Activated CD4-positive, alpha-beta T cell treated with anti-CD3 and anti-CD28 coated beads, Interleukin-2, amount 50 U/mL, for 24 hours (primary cell): ENCODE measurements at regions not wholly inside any gene's neighbourhood (a gene's known extent, or its start where the extent isn't known, plus 50 kb on each side); places are given as distances from the start of the nearest gene placed in this dataset.
"Not testable (repeated sequence)": the region's sequence is repeated elsewhere in the genome, so short reads cannot be mapped to it uniquely, and the experiment has no call there.

Source experiments
- DNase-seq, 2 donors: peaks; one replicate each; pipeline ENCODE4 v3.0.0-alpha.2; 2020; ENCODE audit warnings: low read depth in 1 of 2, low spot score in 1 of 2

DNA sequence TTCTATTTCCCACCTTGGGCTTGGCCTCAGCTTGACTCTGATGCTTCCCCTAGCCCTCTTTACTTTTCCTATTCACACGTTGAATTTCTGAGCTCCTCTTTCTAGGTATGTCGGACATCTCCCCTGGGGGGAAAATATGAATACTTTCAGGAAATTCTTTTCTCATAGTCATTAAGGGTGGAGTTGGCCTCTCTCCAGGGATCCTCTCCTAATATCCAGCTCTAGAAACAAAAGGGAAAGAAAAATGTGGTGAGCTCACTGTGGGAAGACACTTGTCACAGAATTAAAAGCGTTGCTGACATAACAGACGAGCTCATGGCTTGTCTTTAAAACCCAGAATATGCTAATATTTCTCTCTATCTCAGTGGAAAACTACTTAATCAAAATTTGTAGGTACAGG lies 132.7 kb upstream of the MEX3C start:
- DNase-seq: no peak

DNA sequence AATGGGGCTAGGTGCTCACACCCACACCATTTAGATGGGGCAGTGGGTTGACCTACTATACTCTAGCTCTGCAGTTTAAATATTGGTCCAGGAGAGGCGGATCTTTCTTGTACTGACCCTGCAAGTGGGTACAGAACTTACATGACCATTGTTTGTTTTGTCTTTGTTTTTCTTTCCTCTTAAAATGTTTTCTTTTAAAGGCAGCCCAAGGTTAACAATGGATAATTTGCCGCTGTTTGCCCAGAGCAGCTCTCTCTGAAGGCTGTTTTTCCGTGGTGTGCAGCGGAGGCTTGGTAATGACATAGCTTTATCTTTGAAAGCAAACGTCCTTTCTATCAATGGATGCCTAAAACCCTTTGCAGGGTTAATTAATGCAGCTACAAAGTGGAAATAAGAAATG lies 133.3 kb upstream of the MEX3C start:
- DNase-seq: no peak

DNA sequence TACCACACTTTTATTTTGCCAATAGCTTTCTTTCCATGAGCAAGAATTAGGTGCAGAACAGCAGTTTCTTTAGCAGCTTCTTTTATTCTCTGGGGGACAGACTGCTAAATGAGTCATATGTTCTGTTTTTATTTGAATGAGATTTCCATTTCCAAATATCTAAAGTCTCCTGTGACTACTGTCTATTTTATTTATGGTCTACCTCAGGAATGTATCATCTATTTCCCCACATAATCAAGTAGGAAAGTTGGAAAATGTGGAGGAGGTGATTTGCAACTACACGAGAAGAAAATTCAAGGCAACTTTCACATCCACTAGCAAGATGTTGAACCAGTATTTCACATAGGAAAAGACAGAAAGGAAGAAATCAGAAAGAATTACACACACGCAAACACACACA lies 139.9 kb upstream of the MEX3C start:
- DNase-seq: no peak

DNA sequence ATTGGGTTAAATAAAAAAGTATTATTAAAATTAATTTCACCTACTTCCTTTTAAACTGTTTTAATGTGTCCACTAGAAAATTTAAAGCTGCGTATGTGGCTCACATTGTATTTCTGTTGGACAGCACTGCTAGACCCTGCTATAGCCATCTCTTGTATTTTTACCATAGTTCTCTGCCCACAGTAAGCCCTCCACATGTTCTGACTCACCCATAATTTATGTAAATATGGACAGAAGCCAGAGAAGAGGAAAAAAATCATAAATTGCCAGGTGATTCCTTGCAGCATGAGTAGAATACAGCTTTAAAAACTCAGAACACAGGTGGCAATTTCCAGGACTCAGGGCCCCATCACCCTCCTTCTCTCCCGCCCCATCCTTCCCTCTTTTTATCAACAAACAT lies 142.4 kb upstream of the MEX3C start:
- DNase-seq: no peak

DNA sequence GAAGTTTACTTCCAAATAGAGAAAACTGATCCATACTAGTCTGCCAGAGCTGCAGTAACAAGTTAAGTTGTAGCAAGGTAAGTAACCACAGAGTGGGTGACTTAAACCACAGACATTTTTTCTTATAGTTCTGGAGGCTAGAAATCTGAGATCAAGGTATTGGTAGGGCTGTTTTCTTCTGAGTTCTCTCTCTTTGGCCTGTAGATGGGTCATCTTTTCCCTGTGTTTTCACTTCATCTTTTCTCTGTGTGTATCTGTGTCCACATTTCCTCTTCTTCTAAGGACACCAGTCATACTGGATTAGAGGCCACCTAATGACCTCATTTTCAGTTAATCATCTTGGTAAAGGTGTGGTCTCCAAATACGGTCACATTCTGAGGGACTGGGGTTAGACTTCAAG lies 142.9 kb upstream of the MEX3C start:
- no peak for DNase-seq

DNA sequence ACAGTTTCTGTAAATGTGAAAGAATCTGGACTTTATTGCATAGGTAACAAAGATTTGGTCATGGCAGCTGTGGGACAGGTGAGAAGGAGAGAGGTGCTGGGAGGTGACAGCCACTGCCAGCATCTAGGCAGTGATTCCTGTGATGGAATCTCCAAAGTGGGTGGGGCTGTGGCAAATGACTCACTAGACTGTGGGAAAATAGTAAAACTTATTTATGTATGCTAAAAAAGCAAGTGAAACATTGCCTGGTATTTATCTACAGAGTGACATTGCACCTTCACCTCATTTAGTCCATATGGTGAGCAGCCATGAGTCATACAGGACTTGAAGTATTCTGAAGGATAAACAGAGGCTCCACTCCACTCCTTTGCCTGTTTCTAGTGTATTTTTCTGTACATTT lies 145.3 kb upstream of the MEX3C start:
- peak in 1 of 2 donors; percentile 9 for DNase-seq

DNA sequence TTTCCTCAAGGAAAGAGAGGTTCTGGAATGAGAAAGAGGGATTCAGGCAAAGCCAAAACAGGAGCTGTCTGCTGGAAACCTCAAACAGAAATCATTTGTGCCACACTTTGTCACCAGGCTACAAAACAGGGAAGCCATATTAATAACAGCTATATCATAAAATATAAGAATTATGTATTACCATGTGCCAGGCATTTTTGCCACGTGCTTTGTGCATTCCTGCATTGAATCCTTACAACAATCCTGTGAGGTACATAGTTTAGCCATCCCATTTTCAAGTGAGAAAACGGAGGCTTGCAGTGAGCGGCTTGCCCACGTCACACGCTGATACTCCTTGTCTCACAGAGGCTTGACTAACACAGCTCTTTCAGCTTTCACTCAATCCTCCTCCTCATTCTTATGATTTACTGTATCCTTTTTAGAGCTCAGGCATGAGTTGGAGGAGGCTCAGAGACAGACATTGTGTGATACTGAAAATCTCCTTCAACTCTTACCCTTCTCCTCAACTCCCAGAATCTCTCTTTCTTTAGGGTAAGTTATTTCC lies 148.4 kb upstream of the MEX3C start:
- DNase-seq: no peak

DNA sequence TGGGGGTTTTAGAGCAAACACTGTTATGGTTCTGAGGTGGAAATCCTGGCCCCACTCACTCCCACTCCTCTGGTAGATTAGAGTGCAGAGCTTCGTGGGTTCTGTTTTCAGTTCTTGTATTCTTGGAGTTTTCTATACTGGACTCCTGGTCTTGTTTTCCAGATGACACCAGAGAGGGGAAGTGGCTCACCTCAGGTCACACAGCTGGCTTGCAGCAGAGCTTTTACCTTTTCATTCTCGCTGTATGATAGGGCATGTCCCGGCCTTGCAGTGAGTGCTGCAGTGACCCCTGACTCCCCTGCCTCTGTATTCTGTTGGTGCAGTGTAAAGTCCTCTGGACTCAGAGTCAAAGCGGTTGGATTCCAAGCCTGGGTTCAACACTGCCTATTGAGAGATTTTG lies 148.9 kb upstream of the MEX3C start:
- DNase-seq: no peak

DNA sequence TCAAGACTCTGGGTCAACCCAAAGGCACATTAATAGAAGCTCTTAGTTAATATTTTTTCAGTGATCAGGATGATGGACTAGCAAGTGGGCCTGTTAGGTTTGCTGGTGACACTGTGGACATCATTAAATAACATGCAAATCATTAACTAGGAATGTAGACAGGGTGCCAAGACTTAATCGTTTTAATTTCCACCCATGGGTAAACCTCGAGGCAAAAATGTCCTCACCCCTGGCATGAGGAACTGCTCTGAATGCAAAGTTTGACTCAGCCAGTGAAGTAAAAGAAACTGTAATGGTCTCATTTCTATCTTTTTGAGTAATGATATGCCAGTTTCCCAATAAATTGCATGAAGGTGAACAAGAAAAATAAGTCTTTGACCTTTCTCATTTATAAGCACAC lies 152.6 kb upstream of the MEX3C start:
- no peak for DNase-seq

DNA sequence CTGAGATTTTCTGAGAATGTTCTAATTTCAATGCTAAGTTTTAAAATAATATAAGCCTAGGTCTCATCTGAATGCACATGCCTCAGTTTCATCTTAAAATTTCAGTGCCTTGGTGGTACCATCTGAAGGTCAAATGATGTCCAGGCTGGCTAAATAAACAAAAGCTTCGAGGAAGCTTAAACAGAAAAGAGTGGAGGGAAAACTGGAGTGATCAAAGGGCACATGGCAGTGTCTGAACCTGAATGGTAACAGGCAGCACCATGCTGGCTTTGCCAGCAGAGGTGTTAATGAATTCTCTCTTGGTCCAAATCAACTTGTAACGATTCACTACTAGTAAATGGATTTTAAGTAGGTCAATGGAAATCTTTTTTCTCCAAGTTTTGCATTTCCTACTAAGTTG lies 158.4 kb upstream of the MEX3C start:
- DNase-seq: no peak

DNA sequence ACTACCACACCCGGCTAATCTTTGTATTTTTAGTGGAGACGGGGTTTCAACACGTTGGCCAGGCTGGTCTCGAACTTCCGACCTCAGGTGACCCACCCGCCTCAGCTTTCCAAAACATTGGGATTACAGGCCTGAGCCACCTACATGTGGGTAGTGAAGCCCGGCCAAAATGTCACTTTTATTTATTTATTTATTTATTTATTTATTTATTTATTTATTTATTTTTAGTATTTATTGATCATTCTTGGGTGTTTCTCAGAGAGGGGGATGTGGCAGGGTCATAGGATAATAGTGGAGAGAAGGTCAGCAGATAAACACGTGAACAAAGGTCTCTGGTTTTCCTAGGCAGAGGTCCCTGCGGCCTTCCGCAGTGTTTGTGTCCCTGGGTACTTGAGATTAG lies 162.8 kb upstream of the MEX3C start:
- DNase-seq: not testable (repeated sequence)

DNA sequence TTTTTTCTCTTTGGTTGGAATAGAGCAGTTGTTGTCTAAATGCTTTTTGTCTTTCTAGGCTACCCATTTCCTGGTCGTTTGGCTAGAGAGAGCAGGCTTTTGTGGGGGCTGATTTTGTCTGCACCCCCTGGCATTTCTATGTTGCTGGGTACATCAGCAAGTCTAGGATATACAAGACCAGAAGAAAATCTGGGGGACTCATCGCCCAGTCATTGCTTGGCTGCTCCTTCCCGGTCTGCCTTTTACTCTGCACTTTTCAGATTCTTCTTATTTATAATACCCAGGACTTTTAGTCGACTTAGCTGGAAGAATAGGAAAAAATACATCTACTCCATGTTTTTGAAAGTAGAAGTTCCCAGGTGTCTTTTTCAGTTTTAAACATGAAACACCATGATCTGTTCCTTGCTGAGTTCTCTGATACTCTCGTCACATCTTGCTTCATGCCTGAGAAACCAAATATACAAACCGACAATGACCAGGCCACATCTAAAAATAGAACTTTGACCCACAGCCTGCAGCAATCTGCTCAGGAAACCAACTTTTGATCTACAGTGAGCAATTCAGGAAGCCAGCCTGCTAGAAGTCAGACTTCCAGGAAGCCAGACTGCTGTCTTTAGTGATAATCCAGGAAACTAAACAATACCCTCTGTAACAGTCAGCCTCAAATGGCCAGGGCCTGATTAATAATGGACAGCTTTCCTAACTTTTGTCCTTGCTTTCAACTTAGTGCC lies 163.8 kb upstream of the MEX3C start:
- no peak for DNase-seq

DNA sequence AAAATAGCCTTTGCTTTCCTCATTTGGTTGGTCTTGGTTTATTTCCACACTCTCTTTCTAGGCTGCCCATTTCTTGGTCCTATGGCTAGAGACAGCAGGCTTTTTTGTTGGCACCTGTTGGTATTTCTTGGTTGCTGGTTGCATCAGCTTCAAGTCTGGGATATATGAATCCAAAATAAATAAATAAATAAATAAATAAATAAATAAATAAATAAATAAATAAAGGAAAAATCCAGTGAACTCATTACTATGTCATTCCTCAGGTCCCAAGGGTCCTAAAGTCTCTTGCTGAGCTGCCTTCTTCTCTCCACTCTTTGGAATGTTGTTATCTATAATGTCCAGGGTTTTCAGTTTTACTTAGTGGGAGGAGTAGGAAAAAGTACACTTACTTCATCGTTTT lies 165.9 kb upstream of the MEX3C start:
- DNase-seq: no peak

DNA sequence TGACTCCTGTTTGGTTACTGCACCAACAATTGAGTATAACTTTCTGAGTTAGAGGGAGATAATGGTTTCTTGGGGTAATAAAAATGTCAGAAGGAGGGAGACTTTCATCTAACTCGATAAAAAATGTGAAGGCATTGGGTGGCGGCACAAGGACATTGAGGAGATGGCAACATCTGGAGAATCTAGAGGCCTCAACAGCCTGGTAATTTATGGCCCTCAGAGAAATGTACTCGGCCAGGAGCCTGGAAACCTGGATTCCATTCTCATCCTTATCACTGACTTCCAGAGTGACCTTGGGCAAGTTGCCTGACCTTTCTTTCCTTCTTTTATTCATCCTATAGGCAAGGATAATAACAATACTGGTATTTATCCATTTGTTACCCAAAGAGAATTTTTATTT lies 173.5 kb upstream of the MEX3C start:
- DNase-seq: no peak

DNA sequence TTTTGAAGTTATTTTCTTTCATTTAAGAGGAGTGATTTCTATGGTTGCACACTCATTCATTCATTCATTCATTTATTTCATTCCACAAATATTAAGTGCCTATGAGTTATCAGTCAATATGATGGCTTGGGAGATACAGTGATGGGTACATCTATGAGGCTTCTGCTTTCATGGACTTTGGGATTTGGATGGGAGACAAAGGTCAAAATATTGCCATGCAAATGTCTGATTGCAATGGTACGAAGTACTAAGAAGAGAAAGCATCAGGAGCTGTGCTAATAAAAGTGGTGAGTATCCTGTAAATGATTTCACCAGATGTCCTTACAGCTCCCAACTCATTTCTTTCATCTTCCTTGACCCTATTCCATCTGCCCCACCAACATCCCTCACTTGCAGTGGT lies 174.4 kb upstream of the MEX3C start:
- no peak for DNase-seq

DNA sequence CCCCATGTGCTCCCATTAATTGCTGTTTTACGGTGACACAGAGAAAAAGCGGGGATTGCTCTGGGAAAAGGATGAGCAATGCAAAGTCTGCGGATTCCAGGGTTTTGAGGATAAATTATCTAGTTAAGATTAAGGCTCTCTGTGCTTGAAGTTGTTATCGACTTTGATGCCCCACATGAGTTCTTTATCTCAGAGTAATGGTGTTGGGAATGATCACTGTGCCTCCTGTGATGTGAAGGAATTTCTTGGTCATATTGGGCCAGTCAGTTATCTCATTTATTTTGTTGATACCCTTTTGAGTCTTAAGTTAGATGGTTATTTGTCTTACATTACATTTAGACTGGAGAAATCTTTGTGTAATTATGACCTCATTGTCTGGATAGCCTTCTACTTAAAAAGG lies 184.6 kb upstream of the MEX3C start:
- DNase-seq: no peak

DNA sequence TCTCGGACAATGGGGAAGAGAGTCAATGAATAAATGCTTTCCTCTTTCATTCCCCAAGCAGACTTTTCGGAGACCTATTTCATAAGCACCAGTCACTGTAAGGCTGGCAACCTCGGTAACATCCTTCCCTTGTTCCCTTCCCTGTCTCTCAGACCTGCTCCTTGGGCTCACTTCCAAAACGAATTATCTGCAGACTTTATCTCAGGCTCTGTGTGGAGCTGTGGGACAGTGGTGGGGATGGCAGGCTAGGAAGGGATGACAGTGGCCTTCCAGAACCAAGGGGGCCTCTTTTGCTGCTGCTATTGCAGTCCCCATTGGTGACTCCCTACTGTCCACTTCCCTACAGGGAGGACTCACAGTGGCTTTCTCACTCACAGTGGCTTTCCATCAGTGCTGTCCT lies 185.6 kb upstream of the MEX3C start:
- no peak for DNase-seq

DNA sequence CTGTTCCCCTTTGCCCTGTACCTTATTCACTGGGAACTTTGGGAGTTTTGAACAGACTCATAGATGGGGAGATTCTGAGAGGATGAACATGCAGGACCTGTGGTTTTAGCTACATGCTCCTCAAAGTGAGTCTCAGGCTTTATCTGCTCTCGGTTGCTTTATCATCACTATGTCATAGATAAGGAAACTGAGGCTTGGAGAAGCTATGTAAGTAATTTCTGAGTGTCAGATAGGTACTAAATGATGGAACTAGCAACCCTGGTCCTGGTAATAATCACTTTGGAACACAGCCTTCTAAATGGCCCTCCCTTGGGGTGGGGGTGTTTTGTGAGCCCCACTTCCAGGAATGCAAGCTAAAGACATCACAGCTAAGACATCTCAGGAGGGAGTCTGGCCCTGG lies 186.2 kb upstream of the MEX3C start:
- no peak for DNase-seq

DNA sequence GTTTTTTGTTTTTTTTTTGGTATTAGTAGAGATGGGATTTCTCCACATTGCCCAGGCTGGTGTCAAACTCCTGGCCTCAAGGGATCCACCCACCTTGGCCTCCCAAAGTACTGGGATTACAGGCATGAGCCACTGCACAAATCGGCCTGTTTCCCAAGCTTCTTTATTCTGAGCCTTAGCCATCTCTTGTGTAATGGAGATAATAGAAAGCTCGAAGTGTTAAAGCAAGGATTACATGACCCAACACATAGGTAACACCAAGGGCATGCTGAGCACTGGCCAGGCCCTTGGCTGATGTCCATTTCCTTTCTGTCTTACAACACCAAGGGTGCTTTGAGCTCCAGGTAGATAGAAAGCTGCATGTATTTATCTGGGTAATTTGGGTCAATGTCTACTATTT lies 187.8 kb upstream of the MEX3C start:
- DNase-seq: no peak

DNA sequence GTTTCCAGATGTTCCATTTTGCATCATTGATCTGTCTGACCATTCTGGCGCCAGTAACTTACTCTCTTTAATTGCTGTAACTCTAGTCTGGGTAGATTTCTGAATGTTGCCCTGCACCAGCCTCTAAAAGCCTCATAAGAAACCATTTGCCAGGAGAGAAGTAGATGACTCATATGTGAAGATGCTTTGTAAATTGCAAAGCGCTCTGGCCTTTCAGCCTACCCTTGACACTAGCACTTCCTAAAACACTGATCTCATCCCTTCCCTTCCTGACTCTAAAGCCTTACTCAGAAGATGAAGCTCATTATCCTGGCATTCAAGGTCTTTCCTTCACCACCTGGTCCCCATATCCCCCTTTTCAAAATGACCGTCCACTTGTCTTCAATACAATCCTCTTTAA lies 193.2 kb upstream of the MEX3C start:
- no peak for DNase-seq

DNA sequence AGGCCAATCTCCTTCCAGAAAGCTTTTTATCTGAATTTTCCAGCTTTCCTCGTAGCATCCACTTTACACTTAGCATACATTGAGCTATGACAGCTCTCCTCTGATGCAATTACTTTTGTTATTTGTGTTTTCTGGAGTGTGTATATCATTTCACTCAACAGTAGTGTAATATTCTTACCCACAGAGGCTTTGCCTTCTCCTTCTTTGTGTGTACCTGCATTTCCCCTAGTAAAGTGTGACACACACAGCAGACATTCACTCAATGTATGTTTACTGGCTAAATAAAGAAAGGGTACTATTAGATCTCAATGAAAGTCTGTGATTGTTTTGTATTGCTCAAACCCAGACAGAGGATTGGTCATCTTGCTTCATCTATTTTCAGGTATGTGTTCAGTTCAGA lies 193.7 kb upstream of the MEX3C start:
- no peak for DNase-seq

DNA sequence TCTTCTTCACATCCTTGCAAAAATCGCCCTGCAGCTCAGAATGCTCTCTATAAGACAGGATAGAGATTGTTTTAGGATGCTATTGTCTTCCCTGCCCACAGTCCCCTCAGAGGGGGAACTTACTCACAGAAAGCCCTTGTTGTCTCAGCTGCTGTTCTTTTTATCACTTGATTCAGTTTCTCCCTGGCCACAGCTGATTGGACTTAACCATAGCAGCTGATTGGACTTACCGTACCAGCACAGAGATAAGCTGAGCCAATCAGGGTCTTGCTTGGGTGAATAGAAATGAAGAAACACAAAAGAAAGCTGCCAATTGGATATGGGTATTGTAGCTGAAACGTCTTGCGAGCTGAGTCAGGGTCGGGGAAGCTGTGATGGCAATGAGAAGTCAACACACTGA lies 194.2 kb upstream of the MEX3C start:
- DNase-seq: no peak

DNA sequence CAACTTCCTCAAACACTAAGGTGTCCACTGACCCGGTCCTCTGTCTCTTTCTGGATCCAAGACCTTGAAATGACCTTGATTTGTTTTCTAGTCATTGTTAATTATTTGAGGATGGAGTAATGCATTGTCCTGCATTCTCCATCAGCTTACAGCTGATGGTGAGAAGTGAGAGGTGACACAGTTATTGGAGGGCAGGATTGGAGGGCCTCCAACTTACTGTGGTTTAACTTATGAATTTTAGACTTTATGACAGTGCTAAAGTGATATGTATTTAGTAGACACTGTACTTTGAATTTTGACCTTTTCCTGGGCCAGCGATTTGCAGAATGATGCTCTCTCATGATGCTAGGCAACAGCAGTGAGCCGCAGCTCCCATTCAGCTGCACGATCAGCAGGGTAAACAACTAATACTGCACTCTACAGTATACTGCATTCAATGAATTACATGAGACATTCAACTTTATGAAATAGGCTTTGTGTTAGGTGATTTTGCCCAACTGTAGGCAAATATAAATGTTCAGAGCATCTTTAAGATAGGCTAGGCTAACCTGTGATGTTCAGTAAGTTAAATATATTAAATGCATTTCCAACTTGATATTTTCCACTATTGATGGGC lies 200.0 kb upstream of the MEX3C start:
- DNase-seq: no peak
